ENCODE measurements at regions not wholly inside any gene's neighbourhood (a gene's known extent, or its start where the extent isn't known, plus 50 kb on each side); places are given as distances from the start of the nearest gene placed in this dataset.

DNA sequence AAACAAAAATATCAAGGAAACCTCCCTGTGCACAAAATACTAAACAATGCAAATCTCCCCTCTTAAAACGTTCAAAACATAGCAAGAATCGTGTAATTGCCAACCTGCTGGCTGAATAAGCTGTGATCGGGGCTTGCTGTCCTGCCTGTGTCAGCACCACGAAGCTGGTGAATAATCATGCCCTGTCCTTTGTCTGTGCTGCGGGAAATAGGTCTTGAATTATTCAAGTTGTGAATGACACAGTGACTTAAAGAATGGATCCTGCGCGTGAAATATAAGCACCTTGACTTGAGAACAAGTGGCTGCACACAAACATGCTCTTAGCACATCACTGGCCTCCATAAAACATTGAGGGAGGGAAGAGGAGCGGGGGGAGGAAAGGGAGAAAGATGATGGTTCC, 130.2 kb downstream of the OAT start:
- H3K4ac ChIP-seq (ENCODE audit: low read depth, low read length): no peak overlapping the region
- no peaks in the 10 kb centered on the region; the same call in 1 of the 2 replicates for H3K27me3 Mint-ChIP-seq (ENCODE audit: low read depth)
- H4K20me1 ChIP-seq (ENCODE audit: control insufficient read depth, insufficient read depth, insufficient read length): no peaks in the 10 kb centered on the region
- no peak overlapping the region for H3K27ac ChIP-seq (ENCODE audit: insufficient read length, low read depth, low read length)
- H3K27me3 ChIP-seq (ENCODE audit: insufficient read depth, low read length): no peaks in the 10 kb centered on the region
- no peak overlapping the region for H3T11ph ChIP-seq (ENCODE audit: low read length)
- no peaks in the 10 kb centered on the region for H3K79me2 ChIP-seq (ENCODE audit: insufficient read depth, low read length)
- H3K23ac ChIP-seq (ENCODE audit: insufficient read length, low read depth, low read length): no peak overlapping the region
- H3K4me3 Mint-ChIP-seq: no peak overlapping the region
- no peak overlapping the region for H2BK12ac ChIP-seq (ENCODE audit: insufficient read length, low read depth, low read length)
- H2BK120ac ChIP-seq (ENCODE audit: low read depth, low read length, poor library complexity, severe bottlenecking): no peak overlapping the region
- no peak overlapping the region for H3K18ac ChIP-seq (ENCODE audit: insufficient read length, low read depth, low read length)
- no peaks in the 10 kb centered on the region for H3K4me1 ChIP-seq (ENCODE audit: insufficient read depth, low read length)
- no peak overlapping the region for H2BK5ac ChIP-seq (ENCODE audit: insufficient read length, low read length)
- no peak overlapping the region for H3K56ac ChIP-seq (ENCODE audit: insufficient read length, low read depth, low read length)
- H3K23me2 ChIP-seq (ENCODE audit: insufficient read length, low read depth, low read length, poor library complexity, severe bottlenecking): no peaks in the 10 kb centered on the region
- H4K5ac ChIP-seq (ENCODE audit: insufficient read length, low read depth, low read length): no peak overlapping the region
- no peaks in the 10 kb centered on the region for H3K79me1 ChIP-seq (ENCODE audit: insufficient read depth, low read depth, low read length, poor library complexity, severe bottlenecking)
- TF ChIP-seq, protein P1, sequence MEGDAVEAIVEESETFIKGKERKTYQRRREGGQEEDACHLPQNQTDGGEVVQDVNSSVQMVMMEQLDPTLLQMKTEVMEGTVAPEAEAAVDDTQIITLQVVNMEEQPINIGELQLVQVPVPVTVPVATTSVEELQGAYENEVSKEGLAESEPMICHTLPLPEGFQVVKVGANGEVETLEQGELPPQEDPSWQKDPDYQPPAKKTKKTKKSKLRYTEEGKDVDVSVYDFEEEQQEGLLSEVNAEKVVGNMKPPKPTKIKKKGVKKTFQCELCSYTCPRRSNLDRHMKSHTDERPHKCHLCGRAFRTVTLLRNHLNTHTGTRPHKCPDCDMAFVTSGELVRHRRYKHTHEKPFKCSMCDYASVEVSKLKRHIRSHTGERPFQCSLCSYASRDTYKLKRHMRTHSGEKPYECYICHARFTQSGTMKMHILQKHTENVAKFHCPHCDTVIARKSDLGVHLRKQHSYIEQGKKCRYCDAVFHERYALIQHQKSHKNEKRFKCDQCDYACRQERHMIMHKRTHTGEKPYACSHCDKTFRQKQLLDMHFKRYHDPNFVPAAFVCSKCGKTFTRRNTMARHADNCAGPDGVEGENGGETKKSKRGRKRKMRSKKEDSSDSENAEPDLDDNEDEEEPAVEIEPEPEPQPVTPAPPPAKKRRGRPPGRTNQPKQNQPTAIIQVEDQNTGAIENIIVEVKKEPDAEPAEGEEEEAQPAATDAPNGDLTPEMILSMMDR (conservative IDR thresholded peaks at IDR 0.05): no peak
- H3K4me2 ChIP-seq (ENCODE audit: insufficient read depth, insufficient read length, low read length): no peak overlapping the region
- no peaks in the 10 kb centered on the region for H3K36me3 Mint-ChIP-seq (ENCODE audit: insufficient read depth in 1 of 3, low read depth in 3 of 3)
- no peak overlapping the region for H2AK5ac ChIP-seq (ENCODE audit: insufficient read length, low read length)
- H3K27ac Mint-ChIP-seq: no peak overlapping the region
- H4K8ac ChIP-seq (replicated peaks; ENCODE audit: insufficient read length, low read depth, low read length): no peak overlapping the region
- no peaks in the 10 kb centered on the region for H3K9me3 ChIP-seq (ENCODE audit: control insufficient read depth, low read depth, low read length)
- H2AFZ ChIP-seq (ENCODE audit: low read length): no peak overlapping the region
- no peak overlapping the region for H2BK20ac ChIP-seq (ENCODE audit: low read depth, low read length, poor library complexity, severe bottlenecking)
- WGBS (ENCODE audit: extremely low coverage, insufficient read length, low lambda C conversion rate): no CpG with 5 or more reads among the region's 8 CpGs
- no peak overlapping the region for H3K9ac ChIP-seq (ENCODE audit: extremely low read depth, insufficient read length, low read length)
- H2BK15ac ChIP-seq (ENCODE audit: low read depth, low read length): no peak overlapping the region
- no peak for DNase-seq
- no peak overlapping the region for H4K91ac ChIP-seq (ENCODE audit: insufficient read length, low read depth, low read length)
- no peaks in the 10 kb centered on the region for H3K4me1 Mint-ChIP-seq
- no peaks in the 10 kb centered on the region; a peak in 1 of 5 replicates for H3K9me3 Mint-ChIP-seq
- no peak overlapping the region for H3K14ac ChIP-seq (ENCODE audit: insufficient read depth, low read length)
